ENCODE measurements at regions not wholly inside any gene's neighbourhood (a gene's known extent, or its start where the extent isn't known, plus 50 kb on each side); places are given as distances from the start of the nearest gene placed in this dataset.

GRCh38 chr2:153588408-153588807 lies 109.8 kb upstream of the RPRM start:
- in situ Hi-C loops (cut with HindIII; ENCODE audit: extremely low pct_ligation_motif_present, low pct_unique_long_range_greater_than_20kb) = no loop called here
- POLR2A ChIA-PET = no interaction called here

GRCh38 chr2:153589586-153589985 lies 111.0 kb upstream of the RPRM start:
- ChIA-PET CTCF (ENCODE audit: low intra/inter-chr PET ratio, low total read pairs) (no interaction called here), POLR2A (no interaction called here)
- in situ Hi-C loops (cut with HindIII; ENCODE audit: extremely low pct_ligation_motif_present, low pct_unique_long_range_greater_than_20kb) = no loop called here
- BruUV-seq (replicated peaks) = no TSS peak
- Histone ChIP-seq H4K20me1 (ENCODE audit: insufficient read depth, low read length) (no peaks in the 10 kb centered on the region), H3K9ac (ENCODE audit: insufficient read depth, low read depth, low read length) (no peak overlapping the region), H3K4me2 (ENCODE audit: low read depth, low read length) (no peak overlapping the region), H3K79me2 (ENCODE audit: insufficient read depth, low read length) (no peaks in the 10 kb centered on the region), H3K36me3 (replicated peaks in 1 of 2; ENCODE audit: control insufficient read depth in 1 of 2, insufficient read depth in 2 of 2, low read length in 2 of 2) (no peaks in the 10 kb centered on the region), H3K9me3 (ENCODE audit: low read length) (peaks cover 78% of the 10 kb centered on the region), H3K27ac (ENCODE audit: extremely low read length, insufficient read depth, low read length) (no peak overlapping the region), H3K4me3 (replicated peaks in 1 of 3; ENCODE audit: insufficient read depth in 1 of 3, low read depth in 2 of 3, low read length in 3 of 3) (no peak overlapping the region), H3K4me1 (ENCODE audit: insufficient read depth, low read length) (no peaks in the 10 kb centered on the region; the same call in 1 of the 2 replicates), H2AFZ (ENCODE audit: low read length) (no peak overlapping the region), H3K27me3 (ENCODE audit: control insufficient read depth in 1 of 2, insufficient read depth in 2 of 2, low read length in 2 of 2) (no peaks in the 10 kb centered on the region)
- intact Hi-C loops (cut with micrococcal nuclease; ENCODE audit: unreplicated experiment) = no loop called here
- ATAC-seq = no peak
- DNase-seq (ENCODE audit: low spot score) = no peak
- 16% methylated on average over 3 of the region's 3 CpGs for WGBS (ENCODE audit: low lambda C conversion rate)
- FAIRE-seq = no peak
- no peak for TF ChIP-seq POGZ (CRISPR knock-in tag; IDR thresholded peaks at IDR 0.05)
- no peak for TF ChIP-seq TAF15 (IDR thresholded peaks at IDR 0.05; ENCODE audit: low read depth, low read length, poor library complexity, severe bottlenecking)
- no peak for TF ChIP-seq HMG20B (CRISPR knock-in tag; conservative IDR thresholded peaks at IDR 0.05)
- no peak for TF ChIP-seq NCOA2 (CRISPR knock-in tag; IDR thresholded peaks at IDR 0.05)
- no peak for TF ChIP-seq ZNF234 (CRISPR knock-in tag; conservative IDR thresholded peaks at IDR 0.05)
- no peak for TF ChIP-seq ZNF207 (IDR thresholded peaks at IDR 0.05; ENCODE audit: borderline replicate concordance)
- TF ChIP-seq FIP1L1 (IDR thresholded peaks at IDR 0.05; ENCODE audit: borderline replicate concordance, insufficient read depth, low read depth, low read length) = no peak
- no peak for TF ChIP-seq RBM39 (IDR thresholded peaks at IDR 0.05; ENCODE audit: low read depth, low read length, poor library complexity, severe bottlenecking)
- TF ChIP-seq ZNF503 (CRISPR knock-in tag; IDR thresholded peaks at IDR 0.05) = no peak
- no peak for TF ChIP-seq ZNF782 (CRISPR knock-in tag; IDR thresholded peaks at IDR 0.05; ENCODE audit: borderline replicate concordance)
- no peak for TF ChIP-seq JUN (CRISPR knock-in tag; IDR thresholded peaks at IDR 0.05)
- no peak for TF ChIP-seq SSRP1 (CRISPR knock-in tag; IDR thresholded peaks at IDR 0.05)
- TF ChIP-seq FOXM1 (CRISPR knock-in tag; IDR thresholded peaks at IDR 0.05) = no peak

More at GRCh38 chr2:153588408-153588807, 109.8 kb upstream of the RPRM start:
- Histone ChIP-seq H3K36me3 (replicated peaks in 1 of 2; ENCODE audit: control insufficient read depth in 1 of 2, insufficient read depth in 2 of 2, low read length in 2 of 2) (no peaks in the 10 kb centered on the region), H3K9ac (ENCODE audit: insufficient read depth, low read depth, low read length) (no peak overlapping the region), H3K27ac (ENCODE audit: extremely low read length, insufficient read depth, low read length) (no peak overlapping the region), H3K4me3 (replicated peaks in 1 of 3; ENCODE audit: insufficient read depth in 1 of 3, low read depth in 2 of 3, low read length in 3 of 3) (no peak overlapping the region), H3K9me3 (ENCODE audit: low read length) (peaks cover 88% of the 10 kb centered on the region), H3K27me3 (ENCODE audit: control insufficient read depth in 1 of 2, insufficient read depth in 2 of 2, low read length in 2 of 2) (no peaks in the 10 kb centered on the region), H4K20me1 (ENCODE audit: insufficient read depth, low read length) (no peaks in the 10 kb centered on the region), H2AFZ (ENCODE audit: low read length) (no peak overlapping the region), H3K79me2 (ENCODE audit: insufficient read depth, low read length) (no peaks in the 10 kb centered on the region), H3K4me1 (ENCODE audit: insufficient read depth, low read length) (no peaks in the 10 kb centered on the region; the same call in 1 of the 2 replicates), H3K4me2 (ENCODE audit: low read depth, low read length) (no peak overlapping the region)
- ATAC-seq (no peak), DNase-seq (ENCODE audit: low spot score) (no peak), FAIRE-seq (no peak)
- no TSS peak for BruUV-seq (replicated peaks)
- intact Hi-C loops (cut with micrococcal nuclease; ENCODE audit: unreplicated experiment) = no loop called here
- CTCF ChIA-PET (ENCODE audit: low intra/inter-chr PET ratio, low total read pairs) = no interaction called here
- no peak for TF ChIP-seq NFE2L1 (CRISPR knock-in tag; IDR thresholded peaks at IDR 0.05; ENCODE audit: borderline replicate concordance)
- TF ChIP-seq RARA (CRISPR knock-in tag; IDR thresholded peaks at IDR 0.05) = no peak
- no peak for TF ChIP-seq ZNF710 (CRISPR knock-in tag; IDR thresholded peaks at IDR 0.05; ENCODE audit: borderline replicate concordance)
- no peak for TF ChIP-seq NCOA1 (CRISPR knock-in tag; IDR thresholded peaks at IDR 0.05)
- no peak for TF ChIP-seq TOE1 (CRISPR knock-in tag; IDR thresholded peaks at IDR 0.05)
